Type B pancreatic cell (in vitro differentiated cells): ENCODE measurements at regions not wholly inside any gene's neighbourhood (a gene's known extent, or its start where the extent isn't known, plus 50 kb on each side); places are given as distances from the start of the nearest gene placed in this dataset.

Experiments
- DNase-seq: peaks from one replicate; pipeline ENCODE4 v3.0.0; 2021; ENCODE audit warnings: mixed read lengths; ENCODE audit not compliant: unreplicated experiment; ENCODE audit errors: extremely low spot score
- H3K27ac Mint-ChIP-seq: 2 replicates; pipeline ENCODE4 v1.8.0; 2021; ENCODE audit warnings: mild to moderate bottlenecking, mixed read lengths
- H3K27me3 Mint-ChIP-seq: 2 replicates; pipeline ENCODE4 v1.8.0; 2021; ENCODE audit warnings: mixed read lengths
- H3K36me3 Mint-ChIP-seq: 2 replicates; pipeline ENCODE4 v1.8.0; 2021; ENCODE audit warnings: mixed read lengths
- H3K4me1 Mint-ChIP-seq: one replicate; pipeline ENCODE4 v1.8.0; 2021; ENCODE audit warnings: mixed read lengths; ENCODE audit not compliant: unreplicated experiment
- H3K4me3 Mint-ChIP-seq: 2 replicates; pipeline ENCODE4 v1.8.0; 2021; ENCODE audit warnings: mild to moderate bottlenecking, mixed read lengths
- H3K9me3 Mint-ChIP-seq: 2 replicates; pipeline ENCODE4 v1.8.0; 2021; ENCODE audit warnings: mixed read lengths
- TF ChIP-seq, protein P1 (sequence below): fragments of 200-600 bp; sonication (generic); conservative IDR thresholded peaks from 2 replicates; pipeline ENCODE4 v1.5.0; 2021; ENCODE audit warnings: antibody characterized with exemption, mild to moderate bottlenecking

- peaks cover 12% of the 10 kb centered on the region for H3K27me3 Mint-ChIP-seq
- H3K9me3 Mint-ChIP-seq = no peaks in the 10 kb centered on the region
- TF ChIP-seq, protein P1, sequence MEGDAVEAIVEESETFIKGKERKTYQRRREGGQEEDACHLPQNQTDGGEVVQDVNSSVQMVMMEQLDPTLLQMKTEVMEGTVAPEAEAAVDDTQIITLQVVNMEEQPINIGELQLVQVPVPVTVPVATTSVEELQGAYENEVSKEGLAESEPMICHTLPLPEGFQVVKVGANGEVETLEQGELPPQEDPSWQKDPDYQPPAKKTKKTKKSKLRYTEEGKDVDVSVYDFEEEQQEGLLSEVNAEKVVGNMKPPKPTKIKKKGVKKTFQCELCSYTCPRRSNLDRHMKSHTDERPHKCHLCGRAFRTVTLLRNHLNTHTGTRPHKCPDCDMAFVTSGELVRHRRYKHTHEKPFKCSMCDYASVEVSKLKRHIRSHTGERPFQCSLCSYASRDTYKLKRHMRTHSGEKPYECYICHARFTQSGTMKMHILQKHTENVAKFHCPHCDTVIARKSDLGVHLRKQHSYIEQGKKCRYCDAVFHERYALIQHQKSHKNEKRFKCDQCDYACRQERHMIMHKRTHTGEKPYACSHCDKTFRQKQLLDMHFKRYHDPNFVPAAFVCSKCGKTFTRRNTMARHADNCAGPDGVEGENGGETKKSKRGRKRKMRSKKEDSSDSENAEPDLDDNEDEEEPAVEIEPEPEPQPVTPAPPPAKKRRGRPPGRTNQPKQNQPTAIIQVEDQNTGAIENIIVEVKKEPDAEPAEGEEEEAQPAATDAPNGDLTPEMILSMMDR = no peak
- no peaks in the 10 kb centered on the region for H3K36me3 Mint-ChIP-seq
- H3K4me1 Mint-ChIP-seq = peaks cover 7% of the 10 kb centered on the region
- H3K4me3 Mint-ChIP-seq = no peak overlapping the region
- no peak for DNase-seq
- H3K27ac Mint-ChIP-seq = no peak overlapping the region
Measured at GRCh38 chr1:81221564-81221963, 579.2 kb upstream of the ADGRL2 start.

DNA sequence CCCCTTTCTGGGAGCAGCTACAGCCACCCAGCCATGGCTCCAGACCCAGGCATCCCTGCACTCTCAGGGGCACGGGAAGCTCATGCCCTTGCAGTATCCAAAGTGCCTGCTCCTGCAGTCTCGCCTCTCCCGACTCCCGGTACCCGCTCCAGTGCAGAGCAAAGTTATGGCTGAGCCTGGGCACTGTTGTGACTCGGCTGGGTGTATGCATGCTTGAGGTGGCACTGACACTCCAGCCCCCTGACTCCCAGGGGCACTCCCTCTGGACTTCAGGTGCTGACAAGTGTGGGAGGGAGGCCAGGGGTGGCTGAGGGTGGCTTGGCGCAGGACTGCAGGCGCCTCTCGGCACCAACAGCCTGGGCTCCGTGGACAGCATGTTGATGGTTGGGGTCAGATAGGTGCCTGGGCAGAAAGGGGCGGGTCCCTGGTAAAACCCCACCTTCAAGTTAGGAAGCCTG is 580.1 kb upstream of the ADGRL2 start:
- no peaks in the 10 kb centered on the region for H3K36me3 Mint-ChIP-seq
- DNase-seq = no peak
- H3K27me3 Mint-ChIP-seq = peaks cover 10% of the 10 kb centered on the region
- no peak overlapping the region for H3K27ac Mint-ChIP-seq
- TF ChIP-seq, protein P1 = no peak
- no peaks in the 10 kb centered on the region for H3K9me3 Mint-ChIP-seq
- H3K4me3 Mint-ChIP-seq = no peak overlapping the region
- peaks cover 3% of the 10 kb centered on the region for H3K4me1 Mint-ChIP-seq

DNA sequence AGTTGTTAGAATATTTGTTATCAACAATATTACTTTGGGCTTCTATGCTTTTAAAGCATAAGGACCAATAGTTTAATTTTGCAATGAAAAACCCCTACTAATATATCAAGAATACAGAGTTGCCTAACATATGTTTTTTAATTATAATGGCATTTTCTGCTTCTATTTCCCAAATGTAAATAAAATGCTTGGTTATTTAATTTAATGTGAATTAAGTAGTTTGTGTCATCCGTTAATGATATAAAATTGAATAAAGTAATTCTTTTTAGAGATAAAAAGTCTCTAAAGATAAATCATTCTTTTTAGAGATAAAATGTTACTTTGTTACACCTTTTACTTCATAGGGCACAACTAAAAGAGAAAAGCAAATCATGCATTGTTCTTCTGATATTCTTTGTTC is 583.7 kb upstream of the ADGRL2 start:
- TF ChIP-seq, protein P1 = no peak
- no peaks in the 10 kb centered on the region for H3K4me1 Mint-ChIP-seq
- no peaks in the 10 kb centered on the region for H3K36me3 Mint-ChIP-seq
- H3K9me3 Mint-ChIP-seq = no peaks in the 10 kb centered on the region
- no peak overlapping the region for H3K27ac Mint-ChIP-seq
- DNase-seq = no peak
- H3K4me3 Mint-ChIP-seq = no peak overlapping the region
- H3K27me3 Mint-ChIP-seq = no peaks in the 10 kb centered on the region

- no peaks in the 10 kb centered on the region for H3K4me1 Mint-ChIP-seq
- no peak for DNase-seq
- H3K9me3 Mint-ChIP-seq = peaks cover 5% of the 10 kb centered on the region
- no peak overlapping the region for H3K27ac Mint-ChIP-seq
- H3K27me3 Mint-ChIP-seq = no peaks in the 10 kb centered on the region
- no peaks in the 10 kb centered on the region for H3K36me3 Mint-ChIP-seq
- no peak overlapping the region for H3K4me3 Mint-ChIP-seq
- TF ChIP-seq, protein P1 = no peak
Measured at GRCh38 chr1:81213279-81213678, 587.5 kb upstream of the ADGRL2 start.

DNA sequence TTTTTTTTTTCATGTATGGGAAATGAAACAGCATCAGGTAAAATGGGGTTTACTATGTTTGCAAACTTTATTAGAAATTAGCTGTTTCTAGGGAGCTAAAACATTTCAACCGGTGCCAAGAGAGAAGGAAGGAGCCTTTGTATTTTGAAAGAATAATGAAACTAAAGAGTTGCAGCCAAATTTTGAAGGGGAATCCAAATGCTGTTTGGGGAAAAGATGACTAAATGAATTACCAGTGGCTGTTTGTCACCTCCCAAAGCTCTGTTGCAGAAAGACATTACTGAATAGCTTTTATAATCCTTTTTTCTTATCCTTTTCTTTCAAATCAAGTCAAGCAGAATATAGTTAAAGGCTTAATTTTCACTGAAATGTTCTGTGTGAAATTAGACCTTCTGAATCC is 591.3 kb upstream of the ADGRL2 start:
- DNase-seq = no peak
- Mint-ChIP-seq H3K27me3 (no peaks in the 10 kb centered on the region), H3K9me3 (peaks cover 5% of the 10 kb centered on the region), H3K4me3 (no peak overlapping the region), H3K36me3 (no peaks in the 10 kb centered on the region), H3K27ac (no peak overlapping the region), H3K4me1 (no peaks in the 10 kb centered on the region)
- TF ChIP-seq, protein P1 = no peak

DNA sequence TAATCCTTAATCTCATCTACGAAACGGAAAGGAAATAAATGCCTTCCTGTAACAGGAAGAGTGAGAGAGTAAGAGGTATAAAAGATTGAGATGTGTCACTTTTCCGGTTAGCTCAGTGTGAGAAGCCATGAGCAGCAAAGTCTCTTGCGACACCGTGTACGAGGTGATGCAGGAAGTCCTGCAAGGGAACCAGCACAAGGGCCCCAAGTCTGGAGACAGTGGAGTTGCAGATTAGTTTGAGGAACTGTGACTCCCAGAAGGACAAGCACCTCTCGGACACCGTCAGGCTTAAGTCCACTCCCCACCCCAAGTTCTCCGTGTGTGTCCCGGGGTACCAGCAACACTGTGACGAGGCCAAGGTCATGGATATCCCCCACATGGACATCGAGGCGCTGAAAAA is 592.3 kb upstream of the ADGRL2 start:
- DNase-seq = no peak
- TF ChIP-seq, protein P1 = no peak
- H3K4me1 Mint-ChIP-seq = no peaks in the 10 kb centered on the region
- H3K9me3 Mint-ChIP-seq = peaks cover 5% of the 10 kb centered on the region
- H3K27ac Mint-ChIP-seq = no peak overlapping the region
- no peaks in the 10 kb centered on the region for H3K36me3 Mint-ChIP-seq
- H3K27me3 Mint-ChIP-seq = no peaks in the 10 kb centered on the region
- no peak overlapping the region for H3K4me3 Mint-ChIP-seq
